Loucy (cell line): ENCODE measurements at regions not wholly inside any gene's neighbourhood (a gene's known extent, or its start where the extent isn't known, plus 50 kb on each side); places are given as distances from the start of the nearest gene placed in this dataset.

Experiments
- H2AFZ ChIP-seq: fragments of 200-600 bp; sonication (generic); 2 replicates; pipeline ENCODE4 v1.6.0; 2016; ENCODE audit warnings: antibody characterized with exemption, mild to moderate bottlenecking, low read length, moderate library complexity
- H3F3A ChIP-seq: fragments of 200-600 bp; 2 replicates; pipeline ENCODE4 v1.6.0; 2016; ENCODE audit warnings: antibody characterized with exemption, low read depth, mild to moderate bottlenecking
- H3K27me3 ChIP-seq: fragments of 200-600 bp; sonication (generic); 2 replicates; pipeline ENCODE4 v1.6.1; 2014; ENCODE audit warnings: low read length, mild to moderate bottlenecking; ENCODE audit not compliant: insufficient read depth, poor library complexity, severe bottlenecking
- H3K36me3 ChIP-seq: fragments of 200-600 bp; sonication (generic); 2 replicates; pipeline ENCODE4 v1.6.1; 2016; ENCODE audit warnings: low read length; ENCODE audit not compliant: insufficient read depth
- H3K4me1 ChIP-seq: fragments of 200-600 bp; sonication (generic); 2 replicates; pipeline ENCODE4 v1.5.1; 2014; ENCODE audit warnings: low read length, mild to moderate bottlenecking; ENCODE audit not compliant: insufficient read depth, poor library complexity, severe bottlenecking
- H3K4me2 ChIP-seq: fragments of 200-600 bp; sonication (generic); 2 replicates; pipeline ENCODE4 v1.6.0; 2014; ENCODE audit warnings: antibody characterized with exemption, low read length, low read depth, mild to moderate bottlenecking; ENCODE audit not compliant: poor library complexity, severe bottlenecking
- H3K4me3 ChIP-seq: fragments of 200-600 bp; sonication (generic); 2 replicates; pipeline ENCODE4 v1.5.1; 2014; ENCODE audit warnings: low read length, mild to moderate bottlenecking, mixed read lengths; ENCODE audit not compliant: poor library complexity, severe bottlenecking
- H3K79me2 ChIP-seq: fragments of 200-600 bp; sonication (generic); 2 replicates; pipeline ENCODE4 v1.6.1; 2014; ENCODE audit warnings: low read length; ENCODE audit not compliant: insufficient read depth
- H3K9ac ChIP-seq: fragments of 200-600 bp; sonication (generic); 2 replicates; pipeline ENCODE4 v1.6.0; 2014; ENCODE audit warnings: mild to moderate bottlenecking, low read depth, low read length, moderate library complexity; ENCODE audit not compliant: poor library complexity, severe bottlenecking
- H3K9me2 ChIP-seq: fragments of 200-600 bp; sonication (generic); replicated peaks from 2 replicates; pipeline ENCODE4 v1.6.1; 2016; ENCODE audit warnings: low read depth, low read length, mixed read lengths
- H3K9me3 ChIP-seq: fragments of 200-600 bp; sonication (generic); 2 replicates; pipeline ENCODE4 v1.6.1; 2014; ENCODE audit warnings: mild to moderate bottlenecking, antibody characterized with exemption, low read length, low read depth; ENCODE audit not compliant: insufficient read depth
- H4K20me1 ChIP-seq: fragments of 200-600 bp; sonication (generic); 2 replicates; pipeline ENCODE4 v1.6.0; 2014; ENCODE audit warnings: antibody characterized with exemption, low read length, mild to moderate bottlenecking; ENCODE audit not compliant: insufficient read depth, poor library complexity, severe bottlenecking
- CTCF ChIP-seq: fragments of 200-600 bp; sonication (generic); conservative IDR thresholded peaks from 2 replicates; pipeline ENCODE4 v1.5.1; 2014; ENCODE audit warnings: mild to moderate bottlenecking, antibody characterized with exemption, low read length
- EZH2phosphoT487 ChIP-seq: fragments of 200-600 bp; IDR thresholded peaks from 2 replicates; pipeline ENCODE4 v1.6.1; 2018; ENCODE audit warnings: antibody characterized with exemption, mild to moderate bottlenecking, moderate library complexity, borderline replicate concordance

DNA sequence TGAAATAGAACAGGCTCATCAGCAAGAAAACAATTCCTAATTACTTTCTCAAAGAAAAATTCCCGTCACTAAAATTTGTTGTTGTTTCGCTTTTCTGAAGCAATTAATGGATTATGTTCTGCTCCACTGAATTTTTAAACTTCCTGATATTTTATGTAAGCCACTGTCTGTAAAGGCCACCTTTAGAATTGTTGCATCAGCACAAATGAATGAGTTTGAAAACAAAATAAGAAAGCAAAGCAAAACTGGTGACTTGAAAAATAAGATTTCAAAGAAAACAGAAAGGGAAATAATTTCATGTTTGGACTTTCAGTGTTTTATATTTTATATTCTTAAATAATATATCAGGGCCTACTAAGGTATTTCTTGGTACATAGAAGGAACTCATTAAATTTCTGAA, 636.3 kb upstream of the TYRP1 start:
- Histone ChIP-seq H3K9ac (no peak overlapping the region), H3K4me1 (no peaks in the 10 kb centered on the region), H3K27me3 (no peaks in the 10 kb centered on the region), H3K79me2 (no peaks in the 10 kb centered on the region), H3F3A (no peaks in the 10 kb centered on the region), H3K9me2 (no peaks in the 10 kb centered on the region), H4K20me1 (no peaks in the 10 kb centered on the region), H3K4me3 (no peak overlapping the region), H2AFZ (no peak overlapping the region), H3K9me3 (no peaks in the 10 kb centered on the region; the same call in 1 of the 2 replicates), H3K4me2 (no peak overlapping the region), H3K36me3 (no peaks in the 10 kb centered on the region)
- TF ChIP-seq CTCF: no peak
- no peak for TF ChIP-seq EZH2phosphoT487

DNA sequence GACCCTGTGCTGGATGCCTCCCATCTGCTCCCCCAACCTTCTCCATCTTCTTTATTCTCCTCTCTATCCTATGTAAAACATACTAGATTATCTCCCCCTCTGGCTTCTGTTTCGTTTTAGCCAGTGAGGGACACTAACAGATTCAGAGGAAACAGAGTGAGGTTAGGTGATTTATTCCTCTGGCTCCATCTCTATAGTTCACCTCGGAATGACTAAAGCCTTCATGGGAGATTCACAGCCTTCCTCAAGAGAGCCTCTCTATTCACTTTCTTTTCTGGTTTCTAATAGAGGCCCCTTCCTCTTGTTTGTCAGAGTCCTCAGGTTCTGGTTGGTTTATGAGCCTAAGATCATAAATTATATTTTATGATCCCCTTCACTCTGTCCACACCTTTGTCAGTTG, 633.1 kb upstream of the TYRP1 start:
- Histone ChIP-seq H3K4me1 (no peaks in the 10 kb centered on the region), H3F3A (no peaks in the 10 kb centered on the region), H3K9me2 (no peaks in the 10 kb centered on the region), H3K4me2 (no peak overlapping the region), H3K79me2 (no peaks in the 10 kb centered on the region), H3K4me3 (no peak overlapping the region), H3K9me3 (no peaks in the 10 kb centered on the region), H3K36me3 (no peaks in the 10 kb centered on the region), H3K9ac (no peak overlapping the region), H3K27me3 (no peaks in the 10 kb centered on the region), H4K20me1 (no peaks in the 10 kb centered on the region), H2AFZ (no peak overlapping the region)
- no peak for TF ChIP-seq EZH2phosphoT487
- TF ChIP-seq CTCF: no peak

- H3K9me2 ChIP-seq: no peaks in the 10 kb centered on the region
- no peaks in the 10 kb centered on the region for H3K9me3 ChIP-seq
- H3K4me2 ChIP-seq: no peak overlapping the region
- TF ChIP-seq CTCF (no peak), EZH2phosphoT487 (no peak)
- H4K20me1 ChIP-seq: no peaks in the 10 kb centered on the region
- no peaks in the 10 kb centered on the region for H3K4me1 ChIP-seq
- no peaks in the 10 kb centered on the region for H3K36me3 ChIP-seq
- no peaks in the 10 kb centered on the region for H3K79me2 ChIP-seq
- H2AFZ ChIP-seq: no peak overlapping the region
- no peak overlapping the region for H3K4me3 ChIP-seq
- H3F3A ChIP-seq: no peaks in the 10 kb centered on the region
- H3K9ac ChIP-seq: no peak overlapping the region
- H3K27me3 ChIP-seq: no peaks in the 10 kb centered on the region
Measured at GRCh38 chr9:12060811-12061210, 632.4 kb upstream of the TYRP1 start.
